Activated CD8-positive, alpha-beta memory T cell treated with anti-CD3 and anti-CD28 coated beads for 48 hours (primary cell): ENCODE measurements at regions not wholly inside any gene's neighbourhood (a gene's known extent, or its start where the extent isn't known, plus 50 kb on each side); places are given as distances from the start of the nearest gene placed in this dataset.
"Not testable (repeated sequence)": the region's sequence is repeated elsewhere in the genome, so short reads cannot be mapped to it uniquely, and the experiment has no call there.

ENCODE experiments used
- DNase-seq, 3 experiments: peaks; one replicate each; pipeline ENCODE4 v3.0.0-alpha.2; 2020; ENCODE audit warnings: low read depth in 2 of 3, low spot score in 2 of 3

DNA sequence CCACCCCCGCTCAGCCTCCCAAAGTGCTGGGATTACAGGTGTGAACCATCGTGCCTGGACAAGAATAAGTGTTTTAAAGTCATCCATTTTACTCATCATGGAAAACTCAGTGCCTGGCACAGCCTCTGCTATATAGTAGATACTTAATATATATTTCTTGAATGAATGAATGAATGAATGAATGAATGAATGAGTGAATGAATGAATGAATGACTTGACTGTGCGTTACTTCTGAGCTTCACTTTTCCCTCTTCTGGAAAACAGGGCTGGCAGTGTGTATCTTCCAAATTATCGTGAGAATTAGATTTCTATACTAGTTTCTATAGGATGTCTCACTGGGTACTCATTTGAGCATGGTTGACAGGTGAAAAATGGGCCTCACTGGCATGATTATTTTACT is 307.3 kb upstream of the ERCC4 start:
- no peak for DNase-seq

DNA sequence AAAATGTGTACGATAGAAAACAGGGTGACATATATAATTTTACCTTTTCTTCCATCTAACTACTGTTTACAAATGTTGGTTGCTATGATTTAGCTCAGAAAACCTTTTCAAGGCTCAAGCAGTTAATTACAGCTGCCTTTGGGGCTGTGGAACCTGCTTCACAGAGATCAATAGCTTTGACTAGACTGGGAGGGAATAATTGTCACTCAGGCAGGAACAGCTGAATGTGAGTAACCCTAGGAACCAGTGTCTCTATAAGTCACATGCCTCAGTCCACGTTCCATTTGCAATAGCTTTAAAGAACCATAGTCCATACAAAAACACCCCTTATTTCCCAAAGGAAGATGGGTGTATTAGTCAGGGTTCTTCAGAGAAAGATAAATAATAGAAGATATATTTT is 306.8 kb upstream of the ERCC4 start:
- no peak for DNase-seq

DNA sequence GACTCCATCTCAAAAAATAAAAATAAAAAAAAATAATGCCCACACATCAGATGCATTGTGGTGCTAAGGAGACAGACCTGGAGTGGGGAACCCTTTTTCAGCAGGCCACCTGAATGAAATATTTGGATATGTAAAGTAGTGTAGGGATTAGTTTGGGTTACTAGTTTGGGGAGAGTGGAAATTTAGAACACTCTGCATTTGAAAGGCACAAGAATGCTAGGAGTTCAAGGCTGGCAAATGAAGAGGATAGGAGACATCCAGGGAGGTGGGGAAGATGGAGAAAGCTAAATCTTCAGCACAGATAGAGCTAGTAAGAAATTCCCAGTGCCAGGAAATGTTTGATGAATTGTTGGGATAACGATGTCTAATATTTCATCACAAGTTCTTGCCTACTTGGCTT is 298.3 kb upstream of the ERCC4 start:
- no peak for DNase-seq

DNA sequence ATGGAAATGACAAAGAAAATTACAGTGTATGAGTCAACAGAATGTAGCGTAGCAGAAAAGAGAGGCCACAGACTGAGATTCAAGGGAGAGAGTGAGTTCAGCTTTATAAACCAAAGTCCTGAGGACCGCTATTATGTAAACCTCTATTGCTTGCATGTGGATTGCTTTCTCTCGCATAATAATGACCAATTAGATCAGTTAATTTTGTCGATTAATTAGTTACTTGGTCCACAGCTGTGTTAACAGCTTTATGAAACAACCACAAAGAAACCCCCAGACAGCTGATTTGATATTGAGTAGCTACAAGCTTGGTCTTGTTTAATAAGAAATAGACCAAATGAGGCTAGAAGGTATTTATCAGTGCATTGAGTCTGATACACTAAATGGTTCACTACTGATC is 291.8 kb upstream of the ERCC4 start:
- no peak for DNase-seq

DNA sequence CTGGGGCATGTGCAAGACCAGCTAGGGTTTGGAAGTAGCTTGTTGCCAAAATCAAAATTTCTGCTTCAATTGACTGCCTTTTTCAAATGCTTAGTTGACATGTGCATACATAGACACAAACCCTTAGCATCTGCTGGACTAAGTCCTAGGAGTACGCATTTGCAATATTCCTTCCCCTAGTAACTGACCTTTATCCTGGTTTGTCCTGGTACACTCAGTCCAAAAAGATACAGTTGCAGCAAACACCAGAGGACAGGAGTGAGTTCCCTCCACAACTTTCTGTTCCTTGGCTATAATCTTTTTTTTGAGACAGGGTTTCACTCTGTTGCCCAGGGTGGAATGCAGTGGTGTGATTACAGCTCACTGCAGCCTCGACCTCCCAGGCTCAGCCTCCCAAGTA is 290.2 kb upstream of the ERCC4 start:
- DNase-seq = no peak

DNA sequence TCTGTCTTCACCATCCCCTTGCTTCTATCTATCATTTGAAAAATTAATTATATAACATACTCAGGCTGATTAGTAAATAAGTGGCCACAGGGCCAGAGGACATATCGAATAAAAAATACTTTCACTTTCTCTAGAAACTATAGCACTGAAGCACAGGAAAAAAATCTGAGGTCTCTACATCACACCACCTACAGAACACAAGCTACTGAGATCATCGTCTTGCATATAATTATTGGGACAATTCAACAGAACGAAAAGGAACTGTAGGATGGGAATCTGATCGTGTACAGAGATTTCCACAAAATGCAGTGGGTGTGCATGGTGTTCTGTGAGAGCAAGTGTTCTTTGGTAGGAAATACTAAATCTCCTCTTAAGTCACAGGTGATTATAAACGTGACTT is 289.6 kb upstream of the ERCC4 start:
- no peak for DNase-seq

DNA sequence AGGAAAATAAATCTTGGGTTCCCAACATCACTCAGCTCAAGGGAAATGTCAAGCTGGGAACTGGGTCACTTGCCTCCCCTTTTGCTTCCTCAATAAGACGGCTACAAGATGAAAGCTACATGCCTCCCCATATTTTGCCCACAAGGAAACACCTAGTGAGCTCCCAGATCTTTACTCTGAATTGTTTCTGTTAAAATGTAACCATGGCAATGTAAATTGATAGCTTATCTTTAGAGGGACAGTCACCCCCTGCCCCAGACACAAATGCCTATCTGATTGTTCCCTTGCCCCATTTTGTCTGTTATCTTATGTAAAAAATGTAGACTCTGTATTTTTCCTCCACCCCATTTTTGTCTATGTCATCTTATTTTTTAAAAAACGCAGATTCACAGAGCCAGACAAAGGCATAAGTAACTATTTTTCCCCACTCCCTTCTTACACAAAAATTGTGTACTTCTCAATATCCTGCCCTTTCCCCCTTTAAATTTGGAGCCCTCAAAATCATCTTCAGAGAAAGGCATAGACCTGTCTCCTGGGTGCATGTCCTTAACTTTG is 288.7 kb upstream of the ERCC4 start:
- no peak for DNase-seq

DNA sequence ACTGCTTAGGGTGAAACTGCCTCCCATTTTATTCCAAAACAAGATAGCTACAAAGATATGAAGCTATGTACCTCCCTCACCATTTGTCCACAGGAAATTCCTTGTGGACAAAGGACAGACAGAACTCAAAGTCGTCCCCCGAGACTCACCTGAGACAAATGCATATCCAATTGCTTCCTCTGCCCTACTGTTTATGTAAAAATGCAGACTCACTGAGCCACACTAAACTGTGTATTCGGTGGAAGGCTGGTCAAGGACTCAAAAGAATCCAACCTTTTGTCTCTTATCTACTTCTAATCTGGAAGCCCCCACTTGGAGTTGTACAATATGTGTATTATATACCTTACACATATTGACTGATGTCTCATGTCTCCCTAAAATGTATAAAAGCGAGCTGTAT is 288.0 kb upstream of the ERCC4 start:
- no peak for DNase-seq

DNA sequence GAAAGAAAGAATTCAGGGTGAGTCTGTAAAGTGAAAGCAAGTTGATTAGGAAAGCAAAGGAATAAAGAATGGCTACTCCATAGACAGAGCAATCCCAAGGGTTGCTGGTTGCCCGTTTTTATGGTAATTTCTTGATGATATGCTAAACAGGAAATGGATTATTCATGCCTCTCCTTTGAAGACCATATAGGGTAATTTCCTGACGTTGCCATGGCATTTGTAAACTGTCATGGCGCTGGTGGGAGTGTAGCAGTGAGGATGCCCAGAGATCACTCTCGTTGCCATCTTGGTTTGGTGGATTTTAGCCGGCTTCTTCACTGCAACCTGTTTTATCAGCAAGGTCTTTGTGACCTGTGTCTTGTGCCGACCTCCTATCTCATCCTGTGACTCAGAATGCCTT is 287.4 kb upstream of the ERCC4 start:
- DNase-seq = not testable (repeated sequence)

DNA sequence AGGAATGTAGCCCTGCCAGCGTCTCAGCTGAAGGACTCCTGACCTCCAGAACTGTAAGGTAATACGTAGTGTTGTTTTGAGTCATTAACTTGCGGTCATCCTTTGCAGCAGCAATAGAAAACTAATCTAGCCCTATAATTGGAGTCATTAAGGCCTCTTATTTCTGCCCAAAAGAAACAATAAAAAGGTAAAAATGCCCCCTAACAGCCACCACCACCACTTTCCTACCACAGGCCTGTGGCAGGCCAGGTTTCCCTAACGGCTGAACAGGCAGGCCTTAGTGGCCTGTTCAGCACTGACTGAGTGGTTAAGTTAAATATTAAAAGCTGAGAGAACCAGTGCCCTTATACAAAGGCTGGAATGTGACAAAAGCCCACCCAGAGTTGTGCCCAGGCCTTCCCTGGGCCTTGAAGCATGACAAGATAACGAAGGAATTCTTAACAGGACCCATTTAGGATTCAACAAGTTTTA is 286.5 kb upstream of the ERCC4 start:
- no peak for DNase-seq

DNA sequence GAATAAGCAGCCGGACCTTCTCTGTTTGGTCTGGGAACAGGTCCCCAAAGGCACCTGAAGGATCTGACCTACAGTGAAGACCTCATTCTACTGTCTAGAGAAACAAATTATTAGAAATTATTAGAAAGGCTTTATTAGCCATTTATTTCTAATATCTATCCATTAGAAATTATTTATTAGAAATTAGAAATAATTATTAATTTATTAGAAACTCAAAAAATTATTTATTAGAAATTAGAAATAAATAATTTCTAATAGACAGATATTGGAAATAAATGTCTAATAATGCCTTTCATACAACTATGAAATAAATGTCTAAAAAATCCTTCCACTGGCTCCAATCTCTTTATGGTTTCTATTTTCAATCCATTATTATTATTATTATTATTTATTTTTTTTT is 285.7 kb upstream of the ERCC4 start:
- DNase-seq = no peak

DNA sequence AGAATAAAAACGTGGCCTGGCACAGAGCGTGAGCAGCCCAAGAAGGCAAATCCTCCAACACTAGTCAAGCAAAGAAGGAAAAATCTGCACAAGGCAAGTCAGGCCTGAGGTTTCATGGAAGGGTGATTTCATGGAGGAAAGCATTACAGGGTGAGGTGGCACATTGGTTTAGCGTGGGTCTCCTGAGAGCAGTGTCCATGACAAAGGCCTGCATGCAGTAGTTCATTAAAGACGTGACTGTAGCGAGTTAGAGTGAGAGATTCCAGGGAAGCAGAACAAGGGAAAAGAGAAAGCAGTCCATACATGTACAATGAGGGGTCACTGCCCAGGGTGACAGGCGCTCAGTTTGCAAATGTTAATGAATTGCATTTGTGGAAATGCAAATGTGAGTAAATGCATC is 285.0 kb upstream of the ERCC4 start:
- no peak for DNase-seq

DNA sequence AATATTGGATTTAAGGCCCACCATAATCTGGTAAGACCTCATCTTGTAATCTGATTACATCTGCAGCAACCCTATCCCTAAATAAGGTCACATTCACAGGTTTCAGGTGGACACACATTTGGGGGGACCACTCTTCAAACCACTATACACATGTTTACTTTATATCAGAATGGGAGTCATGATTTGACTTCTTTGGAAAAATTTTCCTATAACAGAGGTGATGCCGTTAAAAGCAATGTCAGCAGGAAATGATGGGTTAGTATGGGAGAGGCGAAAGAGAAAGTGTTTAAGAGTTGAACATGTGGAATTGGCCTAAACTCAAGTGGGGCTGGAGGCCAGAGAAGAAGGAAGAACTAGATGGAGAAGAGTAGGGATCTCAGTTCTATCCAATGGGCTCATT is 281.7 kb upstream of the ERCC4 start:
- no peak for DNase-seq

DNA sequence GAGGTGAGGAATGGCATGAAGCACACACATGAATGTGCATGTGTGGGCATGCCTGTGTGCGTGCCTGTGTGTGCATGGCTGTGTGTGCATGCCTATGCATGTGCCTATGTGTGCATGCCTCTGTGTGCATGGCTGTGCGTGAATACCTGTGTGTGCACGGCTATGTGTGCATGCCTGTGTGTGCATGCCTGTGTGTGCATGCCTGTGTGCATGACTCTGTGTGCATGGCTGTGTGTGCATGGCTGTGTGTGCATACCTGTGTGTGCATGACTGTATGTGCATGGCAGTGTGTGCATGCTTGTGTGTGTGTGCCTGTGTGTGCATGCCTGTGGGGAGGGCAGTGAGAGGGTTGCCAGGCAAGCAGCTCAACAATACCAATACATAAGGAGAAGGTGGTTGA is 276.5 kb upstream of the ERCC4 start:
- no peak for DNase-seq

DNA sequence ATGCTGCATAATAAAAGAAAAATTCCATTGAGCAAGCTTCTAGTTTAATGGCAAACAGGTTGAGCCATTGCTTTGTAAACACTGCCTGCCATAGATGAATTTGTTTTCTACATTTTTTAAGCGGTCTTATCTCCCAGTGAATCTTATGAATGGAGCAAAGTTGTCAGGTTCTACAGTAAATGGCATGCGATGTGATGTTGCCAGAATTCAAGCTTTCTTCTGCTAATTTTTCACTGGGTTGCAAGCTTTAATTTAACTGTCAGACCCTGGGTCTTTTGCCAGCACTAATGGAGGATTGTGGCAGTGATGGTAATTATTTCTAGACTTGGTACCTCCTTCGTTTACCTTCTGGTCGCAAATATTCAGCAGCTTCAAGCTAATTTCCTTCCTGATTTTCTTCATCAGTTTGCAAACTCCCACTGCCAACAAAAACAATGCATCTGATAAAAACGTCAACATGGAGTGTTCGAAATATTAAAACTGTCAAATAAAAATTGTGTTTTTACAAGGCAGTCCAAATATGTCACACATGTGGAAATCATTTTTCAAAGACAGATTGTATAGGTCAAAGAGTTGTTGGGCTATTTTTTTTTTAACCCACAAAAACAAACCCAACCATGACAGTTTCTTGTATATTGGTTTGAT is 274.2 kb upstream of the ERCC4 start:
- DNase-seq = no peak

DNA sequence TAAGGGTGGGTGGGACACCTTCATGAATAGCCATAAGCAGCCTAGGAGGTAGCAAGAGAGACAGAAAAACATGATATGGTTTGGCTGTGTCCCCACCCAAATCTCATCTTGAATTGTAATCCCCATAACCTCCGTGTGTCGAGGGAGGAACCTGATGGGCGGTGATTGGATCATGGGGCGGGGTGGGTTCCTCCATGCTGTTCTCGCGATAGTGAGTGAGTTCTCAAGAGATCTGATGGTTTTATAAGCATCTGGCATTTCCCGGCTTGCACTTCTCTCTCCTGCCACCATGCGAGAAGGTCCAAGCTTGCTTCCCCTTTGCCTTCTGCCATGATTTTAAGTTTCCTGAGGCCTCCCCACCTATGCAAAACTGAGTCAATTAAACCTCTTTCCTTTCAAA is 259.1 kb upstream of the ERCC4 start:
- no peak for DNase-seq

DNA sequence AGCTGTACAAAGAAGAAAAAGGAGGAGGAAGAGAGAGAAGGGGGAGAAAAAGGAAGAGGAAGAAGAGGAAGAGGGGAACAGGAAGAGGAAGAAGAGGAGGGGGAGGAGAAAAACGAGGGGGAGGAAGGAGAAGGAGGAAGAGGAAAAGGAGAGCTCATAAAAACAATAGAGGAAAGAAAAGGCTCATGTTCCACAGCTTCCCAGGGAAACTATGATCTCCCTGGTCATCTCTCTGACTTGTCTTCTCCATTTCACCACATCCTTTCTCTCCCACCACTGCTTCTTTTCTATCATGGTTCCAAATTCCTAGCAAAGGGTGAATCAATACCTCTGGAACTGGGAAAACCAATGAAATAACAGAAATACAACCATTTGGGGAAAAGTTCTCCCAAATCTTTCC is 254.1 kb upstream of the ERCC4 start:
- DNase-seq = no peak

DNA sequence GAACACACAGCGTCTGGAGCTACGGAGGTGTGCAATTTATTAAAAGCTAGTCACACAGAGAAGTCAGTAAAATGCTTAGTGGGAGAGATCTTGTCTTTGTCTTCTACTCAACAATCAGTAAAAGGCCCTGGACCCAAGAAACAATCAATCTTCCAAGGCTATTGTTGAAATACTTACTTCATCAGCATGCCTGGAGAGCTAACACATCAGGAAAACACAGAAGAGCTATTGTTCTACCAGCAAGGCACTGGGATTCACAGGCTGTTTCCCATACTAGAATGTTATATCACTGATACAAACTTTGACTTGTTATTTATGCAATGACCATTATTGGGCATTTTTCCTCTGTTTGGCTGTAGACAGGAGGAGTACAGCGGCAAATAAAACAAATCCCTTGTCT is 247.8 kb upstream of the ERCC4 start:
- DNase-seq = no peak

DNA sequence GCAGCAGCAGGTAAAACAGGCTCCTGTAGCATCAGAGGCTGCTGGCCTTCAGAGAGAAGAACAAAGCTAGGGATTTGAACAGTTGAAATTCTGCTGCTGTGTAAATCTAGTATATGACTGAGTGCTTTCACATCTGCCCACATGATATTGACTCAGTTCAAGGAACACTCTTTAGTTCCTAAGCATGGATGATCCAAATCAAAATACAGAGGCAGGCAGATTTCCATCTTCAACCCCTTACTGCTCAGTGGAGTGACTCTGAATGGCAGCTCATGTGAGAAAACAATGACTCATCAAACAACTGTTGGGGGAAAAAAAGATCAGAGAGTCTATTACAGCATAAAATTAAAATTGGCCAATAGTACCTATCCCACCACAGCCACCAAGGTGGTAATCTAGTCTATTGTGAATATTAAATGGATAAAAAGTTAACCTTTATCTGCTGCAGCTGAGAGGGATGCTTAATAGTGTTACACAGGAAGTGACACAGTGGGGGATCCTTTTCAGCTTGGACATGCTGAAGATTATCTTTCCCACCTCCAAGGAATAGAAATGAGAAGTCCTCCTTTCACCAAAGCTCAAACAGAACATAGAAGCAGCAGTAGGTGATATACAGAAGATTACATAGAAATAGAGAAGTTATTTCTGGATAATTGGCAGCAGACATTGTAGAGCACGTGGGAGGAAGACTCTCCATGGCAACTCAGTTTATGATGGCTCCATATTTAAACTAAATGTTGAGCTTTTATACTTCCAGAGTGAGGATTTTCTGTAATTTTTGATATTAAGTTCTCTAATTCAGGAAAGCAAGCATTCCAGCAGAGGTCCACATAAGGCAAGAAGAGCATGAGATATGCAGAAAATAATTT is 239.7 kb upstream of the ERCC4 start:
- DNase-seq = no peak

DNA sequence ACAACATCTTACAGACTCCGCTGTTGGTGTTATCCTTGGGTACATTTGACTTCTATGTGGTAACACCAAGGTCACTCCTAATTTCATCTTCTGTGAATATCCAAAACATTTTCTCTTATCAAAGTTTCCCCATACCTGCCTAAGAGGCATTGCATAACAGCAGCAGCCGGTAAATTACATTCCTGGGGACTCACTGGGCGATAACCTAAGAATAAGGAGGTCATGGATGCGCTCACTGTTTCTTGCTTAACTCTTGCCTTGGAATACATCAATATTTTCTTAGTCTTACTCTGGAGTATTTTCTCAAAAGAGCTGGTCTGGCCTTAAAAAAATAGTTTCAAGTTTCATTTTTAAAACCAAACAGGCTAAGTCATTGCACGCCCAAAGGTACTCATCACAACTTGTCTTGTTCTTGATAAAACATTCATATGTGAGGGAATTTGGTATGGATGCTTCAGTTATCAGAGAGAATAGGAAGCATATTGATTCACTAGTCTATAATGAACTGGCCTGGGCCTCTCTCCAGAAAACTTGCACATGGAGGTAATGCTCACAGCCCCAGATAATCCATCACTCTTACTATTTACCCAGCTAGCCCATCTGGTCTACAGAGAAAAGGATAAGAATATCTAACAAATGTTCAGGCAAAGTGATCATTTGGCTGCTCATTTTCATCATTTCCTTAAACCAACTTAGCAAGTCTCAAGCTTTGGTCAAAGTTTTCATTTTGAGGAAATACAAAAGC is 235.0 kb upstream of the ERCC4 start:
- DNase-seq = no peak

DNA sequence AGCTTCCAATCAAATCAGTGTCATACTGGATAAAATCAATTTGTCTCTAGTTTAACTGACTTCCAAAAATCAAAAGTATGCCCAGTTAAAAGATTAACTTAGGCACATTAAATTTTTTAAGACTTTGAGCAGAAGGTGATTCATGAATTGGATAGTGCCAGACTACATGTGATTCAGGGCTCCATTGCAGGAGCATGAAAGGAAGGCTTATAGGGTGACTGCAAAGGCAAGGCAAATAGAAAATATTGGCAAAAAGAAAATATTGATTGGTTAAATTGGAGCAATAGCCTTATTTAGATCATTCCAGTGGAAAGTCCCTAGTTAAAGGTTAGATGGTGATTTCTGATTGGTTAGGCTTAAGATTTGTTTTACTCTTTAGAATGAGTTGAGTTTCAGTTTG is 223.9 kb upstream of the ERCC4 start:
- DNase-seq = no peak

DNA sequence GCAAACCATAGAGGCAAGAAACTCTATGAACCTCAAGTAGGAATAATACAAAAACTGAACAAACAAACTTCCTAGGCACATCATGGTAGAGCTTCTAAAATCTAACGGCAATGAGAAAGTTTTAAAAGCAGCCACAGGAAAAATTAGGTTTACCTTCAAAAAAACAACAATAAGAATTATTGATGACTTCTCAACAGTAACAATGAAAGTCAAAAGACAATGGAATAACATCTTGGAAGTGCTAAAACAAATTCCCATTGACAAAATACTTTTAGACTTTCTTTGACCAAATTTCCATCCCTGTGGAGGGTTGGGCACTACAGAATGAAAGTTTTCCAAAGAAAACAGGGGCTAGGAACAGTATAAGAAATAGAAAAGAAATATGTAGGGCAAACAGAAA is 222.9 kb upstream of the ERCC4 start:
- no peak for DNase-seq
